HEK293T (cell line): ENCODE measurements at regions not wholly inside any gene's neighbourhood (a gene's known extent, or its start where the extent isn't known, plus 50 kb on each side); places are given as distances from the start of the nearest gene placed in this dataset.

Experiments used
- CTCF ChIA-PET: fragments of 350-600 bp; formaldehyde crosslinking; extraction: SDS; loops from one replicate; lab custom pipeline; 2021; ENCODE audit warnings: antibody characterized with exemption, inconsistent platforms; lab: Yijun Ruan, JAX
- POLR2A ChIA-PET: fragments of 350-600 bp; formaldehyde crosslinking; extraction: SDS; loops from one replicate; lab custom pipeline; 2020; ENCODE audit warnings: antibody characterized with exemption, inconsistent platforms; lab: Yijun Ruan, JAX
- DNase-seq: peaks from one replicate; pipeline ENCODE4 v3.0.0; 2012; ENCODE audit warnings: mixed read lengths; ENCODE audit errors: extremely low spot score
- ARNT ChIP-seq: fragments of 450-650 bp; IDR thresholded peaks from 2 replicates; pipeline ENCODE4 v1.6.1; 2017; ENCODE audit warnings: mild to moderate bottlenecking
- BHLHE40 ChIP-seq: fragments of 450-650 bp; IDR thresholded peaks from 2 replicates; pipeline ENCODE4 v1.6.1; 2016; ENCODE audit warnings: mild to moderate bottlenecking, moderate library complexity, borderline replicate concordance
- CTBP1 ChIP-seq: fragments of 450-650 bp; IDR thresholded peaks from 2 replicates; pipeline ENCODE4 v1.6.1; 2016; ENCODE audit warnings: borderline replicate concordance
- ELF4 ChIP-seq: fragments of 450-650 bp; IDR thresholded peaks from 2 replicates; pipeline ENCODE4 v1.6.1; 2017; ENCODE audit warnings: antibody characterized with exemption
- FOXA1 ChIP-seq: fragments of 450-650 bp; IDR thresholded peaks from 2 replicates; pipeline ENCODE4 v1.6.1; 2016; ENCODE audit warnings: mild to moderate bottlenecking
- FOXK2 ChIP-seq: fragments of 450-650 bp; IDR thresholded peaks from 2 replicates; pipeline ENCODE4 v1.6.1; 2016; ENCODE audit warnings: mild to moderate bottlenecking
- FOXM1 ChIP-seq: fragments of 450-650 bp; IDR thresholded peaks from 2 replicates; pipeline ENCODE4 v1.6.1; 2017; ENCODE audit warnings: mild to moderate bottlenecking, borderline replicate concordance
- HDGF ChIP-seq: fragments of 450-650 bp; IDR thresholded peaks from 2 replicates; pipeline ENCODE4 v1.6.1; 2017; ENCODE audit warnings: antibody characterized with exemption, borderline replicate concordance
- L3MBTL2 ChIP-seq: fragments of 450-650 bp; conservative IDR thresholded peaks from 2 replicates; pipeline ENCODE4 v1.6.1; 2016; ENCODE audit warnings: mild to moderate bottlenecking
- LEF1 ChIP-seq: fragments of 450-650 bp; IDR thresholded peaks from 2 replicates; pipeline ENCODE4 v1.6.1; 2017; ENCODE audit warnings: mild to moderate bottlenecking, borderline replicate concordance
- NFRKB ChIP-seq: fragments of 450-650 bp; IDR thresholded peaks from 2 replicates; pipeline ENCODE4 v1.6.1; 2016; ENCODE audit warnings: mild to moderate bottlenecking, moderate library complexity
- PKNOX1 ChIP-seq: fragments of 450-650 bp; IDR thresholded peaks from 2 replicates; pipeline ENCODE4 v1.6.1; 2016
- SP1 ChIP-seq: fragments of 450-650 bp; IDR thresholded peaks from 2 replicates; pipeline ENCODE4 v1.6.1; 2017
- SUZ12 ChIP-seq: fragments of 450-650 bp; IDR thresholded peaks from 2 replicates; pipeline ENCODE4 v1.6.1; 2016; ENCODE audit warnings: mild to moderate bottlenecking
- TARDBP ChIP-seq: fragments of 450-650 bp; IDR thresholded peaks from 2 replicates; pipeline ENCODE4 v1.6.1; 2016
- ZNF384 ChIP-seq: fragments of 450-650 bp; IDR thresholded peaks from 2 replicates; pipeline ENCODE4 v1.6.1; 2016

- CTCF ChIA-PET, result no interaction called here
- DNase-seq, result no peak
- TF ChIP-seq CTBP1, result no peak
- TF ChIP-seq FOXM1, result no peak
- TF ChIP-seq ZNF384, result no peak
- TF ChIP-seq FOXA1, result no peak
- no peak for TF ChIP-seq FOXK2
- no peak for TF ChIP-seq HDGF
- TF ChIP-seq TARDBP, result no peak
- TF ChIP-seq NFRKB, result no peak
- TF ChIP-seq SP1, result no peak
- no peak for TF ChIP-seq LEF1
- TF ChIP-seq PKNOX1, result no peak
- TF ChIP-seq ARNT, result no peak
- no peak for TF ChIP-seq SUZ12
- TF ChIP-seq L3MBTL2, result no peak
- TF ChIP-seq BHLHE40, result no peak
- POLR2A ChIA-PET, result no interaction called here
Observed at GRCh38 chr1:229768232-229768631, 142.2 kb downstream of the URB2 start.

DNA sequence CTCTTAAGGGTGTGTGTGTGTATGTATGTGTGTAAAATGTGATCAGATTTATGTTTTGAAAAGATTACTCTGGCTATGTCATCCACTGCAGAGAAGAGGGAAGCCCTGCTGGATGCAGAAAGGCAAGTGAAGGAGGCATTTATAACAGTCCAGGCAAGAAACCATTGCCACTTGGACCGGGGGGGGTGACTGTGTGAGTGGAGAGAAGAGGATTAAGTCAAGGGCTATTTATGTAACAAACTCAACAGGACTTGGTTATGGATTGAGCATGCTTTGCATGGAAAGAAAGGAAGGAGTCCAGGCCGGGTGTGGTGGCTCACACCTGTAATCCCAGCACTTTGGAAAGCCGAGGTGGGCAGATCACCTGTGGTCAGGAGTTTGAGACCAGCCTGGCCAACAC, 143.0 kb downstream of the URB2 start:
- ChIA-PET CTCF (no interaction called here), POLR2A (no interaction called here)
- no peak for DNase-seq
- no peak for TF ChIP-seq BHLHE40
- TF ChIP-seq ZNF384, result no peak
- TF ChIP-seq FOXK2, result no peak
- TF ChIP-seq SUZ12, result no peak
- no peak for TF ChIP-seq ELF4
- no peak for TF ChIP-seq NFRKB
- no peak for TF ChIP-seq LEF1
- no peak for TF ChIP-seq L3MBTL2
- TF ChIP-seq ARNT, result no peak
- TF ChIP-seq FOXA1, result no peak
- TF ChIP-seq SP1, result no peak

DNA sequence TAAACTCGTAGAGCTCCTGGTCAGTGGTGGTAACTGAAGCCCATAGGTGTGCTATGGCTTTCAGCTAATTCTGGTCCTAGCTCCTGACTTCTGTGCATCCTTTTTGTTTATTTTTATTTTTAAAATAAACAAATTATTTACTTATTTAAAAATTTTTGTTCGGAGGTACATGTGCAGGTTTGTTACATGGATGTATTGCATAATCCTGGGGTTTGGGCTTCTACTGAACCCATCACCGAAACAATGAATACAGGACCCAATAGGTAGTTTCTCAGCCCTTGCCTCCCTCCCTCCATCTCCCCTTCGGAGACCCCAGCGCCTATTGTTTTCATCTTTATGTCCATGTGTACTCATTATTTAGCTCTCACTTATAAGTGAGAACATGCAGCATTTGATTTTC, 143.8 kb downstream of the URB2 start:
- TF ChIP-seq PKNOX1, result no peak
- TF ChIP-seq TARDBP, result no peak
- no peak for TF ChIP-seq ZNF384
- no peak for TF ChIP-seq FOXA1
- TF ChIP-seq CTBP1, result no peak
- ChIA-PET POLR2A (no interaction called here), CTCF (no interaction called here)
- no peak for DNase-seq

DNA sequence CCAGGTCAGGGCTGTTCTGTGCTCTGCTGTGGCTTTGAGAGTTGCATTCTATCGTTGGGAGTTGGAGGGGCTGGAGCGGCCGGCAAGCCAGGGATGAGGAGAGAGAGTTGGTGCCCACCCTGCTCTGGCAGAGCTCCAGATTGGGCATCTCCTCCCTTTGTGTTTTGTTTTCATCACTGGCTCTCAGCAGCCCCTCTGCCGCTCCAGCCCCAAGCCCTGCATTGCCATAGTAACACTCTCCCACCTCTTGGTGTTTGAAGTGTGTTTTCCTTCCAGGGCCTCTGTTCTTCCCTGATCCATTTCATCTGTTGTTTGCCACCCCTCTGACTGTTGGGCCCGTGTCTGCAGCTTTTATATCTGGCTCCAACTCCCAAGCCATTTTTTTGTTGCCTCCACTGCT, 152.7 kb downstream of the URB2 start:
- CTCF ChIA-PET, result no interaction called here
- POLR2A ChIA-PET, result no interaction called here
- TF ChIP-seq CTBP1 (no peak), LEF1 (no peak), TARDBP (no peak), HDGF (no peak), ARNT (no peak), BHLHE40 (no peak), SUZ12 (no peak), L3MBTL2 (no peak), SP1 (no peak), PKNOX1 (no peak), FOXA1 (no peak)
- DNase-seq, result no peak

DNA sequence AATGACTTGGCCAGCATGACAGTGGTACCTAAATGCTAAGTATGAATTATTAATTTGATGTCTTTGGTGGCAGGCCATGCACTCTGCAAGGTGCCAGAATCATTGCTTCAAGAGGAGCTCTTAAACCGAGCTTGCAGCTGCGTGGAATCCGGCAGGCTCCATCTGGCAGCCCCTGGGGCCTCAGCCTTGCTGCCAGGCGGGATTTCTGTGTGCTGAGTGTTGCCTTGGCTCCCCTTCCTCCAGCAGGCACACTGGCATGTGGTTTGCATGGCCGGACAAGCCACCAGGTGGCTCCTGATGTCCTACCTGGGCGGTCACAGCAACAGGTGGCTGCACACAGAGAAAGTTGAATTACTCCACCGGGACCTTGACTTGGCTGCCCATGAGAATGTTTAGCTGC, 155.4 kb downstream of the URB2 start:
- no peak for DNase-seq
- ChIA-PET CTCF (no interaction called here), POLR2A (no interaction called here)
- TF ChIP-seq PKNOX1 (no peak), L3MBTL2 (no peak), TARDBP (no peak), FOXK2 (no peak), FOXM1 (no peak)

- no peak for DNase-seq
- TF ChIP-seq SUZ12, result no peak
- TF ChIP-seq HDGF, result no peak
- no peak for TF ChIP-seq FOXM1
- no peak for TF ChIP-seq ZNF384
- TF ChIP-seq ARNT, result no peak
- no peak for TF ChIP-seq TARDBP
- TF ChIP-seq FOXK2, result no peak
- no peak for TF ChIP-seq ELF4
- ChIA-PET CTCF (no interaction called here), POLR2A (no interaction called here)
Observed at GRCh38 chr1:229782469-229782868, 156.4 kb downstream of the URB2 start.

- CTCF ChIA-PET, result no interaction called here
- TF ChIP-seq PKNOX1, result no peak
- TF ChIP-seq SUZ12, result no peak
- no peak for TF ChIP-seq BHLHE40
- no peak for TF ChIP-seq ELF4
- no peak for TF ChIP-seq LEF1
- TF ChIP-seq FOXK2, result no peak
- TF ChIP-seq SP1, result no peak
- no peak for TF ChIP-seq FOXA1
- TF ChIP-seq L3MBTL2, result no peak
- no peak for TF ChIP-seq ARNT
- no peak for TF ChIP-seq FOXM1
- TF ChIP-seq HDGF, result no peak
- no peak for TF ChIP-seq ZNF384
- no peak for TF ChIP-seq TARDBP
- TF ChIP-seq NFRKB, result no peak
- TF ChIP-seq CTBP1, result no peak
- no peak for DNase-seq
- POLR2A ChIA-PET, result no interaction called here
Observed at GRCh38 chr1:229784834-229785233, 158.8 kb downstream of the URB2 start.
